ENCODE measurements at regions not wholly inside any gene's neighbourhood (a gene's known extent, or its start where the extent isn't known, plus 50 kb on each side); places are given as distances from the start of the nearest gene placed in this dataset.
A peak's percentile ranks its signal among the peaks of the same experiment; 100 is the strongest.

DNA sequence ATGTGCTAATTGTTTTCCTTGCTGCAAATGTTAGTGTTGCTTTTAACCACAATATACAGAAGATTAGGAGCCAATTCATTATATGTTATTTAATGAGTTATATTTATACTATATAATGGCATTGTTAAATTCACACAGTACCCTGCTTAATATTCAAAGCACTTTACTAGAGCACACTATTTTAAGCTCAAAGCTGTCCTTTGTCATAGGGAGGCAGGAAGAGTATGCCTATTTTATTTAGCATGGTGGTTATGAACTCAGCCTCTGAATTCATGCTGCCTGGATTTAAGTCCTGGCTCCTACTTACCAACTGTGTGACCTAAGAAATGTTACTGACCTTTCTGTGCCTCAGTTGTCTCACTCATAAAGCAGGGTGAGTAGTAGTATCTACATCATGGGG, 80.5 kb downstream of the FASTKD2 start:
- DNase-seq = no peak

DNA sequence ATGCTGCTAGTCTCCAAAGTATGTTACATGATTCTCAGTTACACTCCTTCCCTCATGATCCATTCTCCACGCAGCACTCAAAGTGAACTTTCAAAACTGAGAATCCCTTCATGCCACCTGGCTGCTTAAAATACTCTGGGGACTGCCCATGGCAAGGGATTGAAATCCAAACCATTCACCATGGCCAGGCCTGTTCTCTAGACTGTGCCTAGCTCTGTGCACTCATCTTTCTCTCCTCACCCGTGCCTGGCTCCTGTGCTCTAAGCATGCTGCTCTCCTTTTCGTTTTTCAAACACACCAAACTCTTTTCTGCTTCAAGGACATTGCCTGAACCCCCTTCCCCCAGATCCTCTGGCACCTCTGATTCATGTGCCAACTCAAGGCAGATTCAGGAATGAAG, 80.9 kb downstream of the FASTKD2 start:
- no peak for DNase-seq

DNA sequence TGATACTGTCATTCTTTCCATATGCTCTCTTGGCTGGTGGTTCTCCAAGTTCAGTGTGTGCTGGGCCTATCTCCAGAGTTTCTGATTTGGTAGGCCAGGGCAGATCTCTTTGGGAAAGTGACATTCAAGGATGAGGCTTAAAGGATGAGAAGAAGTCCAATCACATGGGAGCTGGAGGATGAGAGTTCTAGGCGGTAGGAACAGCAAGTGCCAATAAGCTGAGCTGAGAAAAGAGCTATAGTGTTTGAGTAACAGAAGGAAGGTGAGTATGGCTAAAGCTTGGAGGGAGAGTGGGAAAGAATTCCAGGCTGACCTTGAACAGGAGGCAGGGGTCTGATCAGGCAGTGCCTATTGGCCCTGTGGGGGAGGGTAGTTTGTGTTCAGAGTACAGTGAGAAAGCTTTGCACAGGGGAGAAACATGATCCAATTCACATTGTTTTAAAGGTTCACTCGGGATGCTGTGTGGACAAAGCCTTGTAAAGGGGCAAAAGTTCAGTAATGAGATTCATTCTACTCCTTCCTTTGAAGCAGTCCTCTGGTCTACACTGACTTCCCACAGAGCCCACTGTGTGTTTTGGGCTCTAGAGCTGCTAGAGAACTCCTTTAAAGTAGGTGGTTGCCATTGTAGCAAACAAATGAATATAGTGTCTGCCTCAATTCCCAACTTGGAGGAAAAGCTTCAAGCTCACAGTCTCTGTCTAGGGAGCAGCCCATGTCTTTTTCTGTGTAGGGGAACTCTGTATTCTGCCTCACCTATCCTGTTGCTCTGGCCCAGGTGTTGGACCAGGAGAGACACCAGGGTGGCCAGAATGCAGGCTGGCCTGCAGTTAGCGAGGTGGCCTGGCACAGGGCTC, 81.8 kb downstream of the FASTKD2 start:
- peak; percentile 77 for DNase-seq

DNA sequence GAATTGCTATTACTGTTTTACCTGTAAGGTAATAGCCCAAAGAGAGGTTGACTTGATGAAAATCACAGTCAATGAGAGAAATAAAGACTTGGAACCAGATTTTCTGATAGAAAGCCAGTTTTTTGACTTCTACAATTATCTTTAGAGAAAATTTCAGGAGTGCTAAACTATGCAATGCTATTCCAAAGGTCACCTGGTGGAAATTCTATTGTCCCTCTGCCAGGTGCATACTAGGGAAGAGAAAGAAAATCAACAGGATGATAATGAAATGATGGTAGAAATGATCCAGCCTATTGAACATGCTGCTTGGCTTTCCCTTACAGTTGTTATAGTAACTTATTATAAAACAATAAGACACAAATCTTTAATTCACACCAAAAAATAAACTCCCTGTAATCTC, 85.0 kb downstream of the FASTKD2 start:
- no peak for DNase-seq

DNA sequence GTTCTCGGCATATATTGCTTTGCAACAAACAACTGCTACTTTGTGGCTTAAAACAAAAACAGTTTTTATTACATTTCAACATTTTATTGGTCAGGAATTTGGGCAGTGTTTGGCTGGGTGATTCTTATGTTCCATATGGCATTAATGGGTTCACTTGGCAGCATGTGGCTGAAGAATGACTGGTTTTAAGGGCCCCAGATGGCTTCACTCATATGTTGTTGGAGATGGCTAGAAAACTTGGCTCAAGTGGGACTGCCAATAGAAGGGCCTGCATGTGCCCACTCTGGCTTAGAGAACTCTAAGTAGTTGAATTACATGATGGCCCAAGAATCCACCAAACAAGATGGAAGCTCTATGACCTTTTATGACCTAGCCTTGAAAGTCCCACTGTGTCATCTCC, 86.1 kb downstream of the FASTKD2 start:
- no peak for DNase-seq

DNA sequence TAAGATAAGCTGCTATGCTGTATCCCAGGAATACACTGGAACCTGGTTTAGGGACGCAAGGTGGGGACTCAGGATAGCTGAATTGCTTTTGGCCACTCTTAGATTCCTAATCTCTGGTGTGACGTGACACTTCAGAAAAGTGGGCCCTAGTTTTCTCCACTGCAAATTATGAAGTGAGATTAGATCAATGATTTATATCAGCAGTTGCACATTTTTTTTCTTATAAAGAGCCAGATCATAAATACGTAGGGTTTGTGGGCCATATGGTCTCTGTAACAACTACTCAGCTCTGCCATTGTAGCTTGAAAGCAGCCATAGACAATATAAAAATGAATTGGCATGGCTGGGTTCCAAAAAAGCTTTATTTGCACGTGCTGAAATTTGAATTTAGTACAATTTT, 85.4 kb upstream of the CPO start:
- DNase-seq = no peak

DNA sequence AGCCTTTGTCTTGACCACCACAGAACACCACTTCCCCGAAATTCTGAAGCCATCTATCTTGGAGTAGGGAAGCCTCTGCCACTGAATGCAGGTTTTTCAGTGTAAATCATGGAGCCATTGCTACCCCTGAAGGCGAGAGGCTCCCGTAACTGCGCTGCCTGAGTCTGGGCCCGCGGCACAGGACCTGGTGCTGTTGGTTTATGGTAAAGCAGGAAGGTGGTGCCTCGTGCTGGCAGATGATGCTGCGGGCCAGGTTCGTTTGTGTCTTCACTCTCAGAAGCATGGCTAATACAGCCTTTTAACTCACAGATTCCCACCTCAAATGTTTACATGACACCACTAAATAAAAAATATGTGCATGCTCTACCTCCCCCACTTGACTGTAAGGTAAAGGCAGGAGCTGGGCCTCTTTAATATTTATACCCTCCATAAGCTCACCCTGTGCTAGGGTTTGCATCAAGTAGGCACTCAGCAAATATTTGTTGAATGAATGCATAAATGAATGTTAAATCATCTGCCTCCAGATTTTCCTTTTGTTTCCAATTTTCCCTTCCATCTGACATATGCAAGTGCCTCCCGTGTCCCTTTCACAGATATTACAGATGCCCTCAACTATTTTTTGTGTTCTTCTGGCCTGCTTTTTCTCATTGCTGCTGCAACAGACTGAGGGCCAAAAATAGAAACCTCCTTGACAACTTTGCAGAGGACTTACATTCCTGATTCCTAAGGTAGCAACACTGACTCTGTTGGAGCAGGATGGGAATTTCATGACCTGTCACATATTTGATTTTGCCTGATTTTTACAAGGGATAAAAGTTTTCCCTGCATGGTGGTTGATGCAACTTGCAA, 83.5 kb upstream of the CPO start:
- peak; percentile 57 for DNase-seq

DNA sequence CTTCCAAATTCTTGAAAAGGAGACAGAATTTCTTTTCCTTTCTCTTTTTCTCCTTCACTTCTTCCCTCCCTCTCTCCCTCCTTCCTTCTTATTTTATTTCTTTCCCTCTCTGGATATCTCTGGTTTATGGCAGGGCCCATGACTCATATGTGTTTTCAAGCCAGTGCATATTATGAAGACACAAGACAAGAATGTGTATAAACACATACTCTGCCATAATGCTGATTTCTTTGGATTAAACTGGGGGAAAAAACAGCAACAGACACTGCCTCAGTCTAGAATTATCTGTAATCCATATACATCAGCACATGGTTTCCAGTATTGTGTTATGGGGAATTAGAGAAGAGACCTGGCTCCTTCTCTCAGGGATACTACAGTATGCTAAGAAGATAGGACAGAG, 82.8 kb upstream of the CPO start:
- DNase-seq = peak; percentile 80

DNA sequence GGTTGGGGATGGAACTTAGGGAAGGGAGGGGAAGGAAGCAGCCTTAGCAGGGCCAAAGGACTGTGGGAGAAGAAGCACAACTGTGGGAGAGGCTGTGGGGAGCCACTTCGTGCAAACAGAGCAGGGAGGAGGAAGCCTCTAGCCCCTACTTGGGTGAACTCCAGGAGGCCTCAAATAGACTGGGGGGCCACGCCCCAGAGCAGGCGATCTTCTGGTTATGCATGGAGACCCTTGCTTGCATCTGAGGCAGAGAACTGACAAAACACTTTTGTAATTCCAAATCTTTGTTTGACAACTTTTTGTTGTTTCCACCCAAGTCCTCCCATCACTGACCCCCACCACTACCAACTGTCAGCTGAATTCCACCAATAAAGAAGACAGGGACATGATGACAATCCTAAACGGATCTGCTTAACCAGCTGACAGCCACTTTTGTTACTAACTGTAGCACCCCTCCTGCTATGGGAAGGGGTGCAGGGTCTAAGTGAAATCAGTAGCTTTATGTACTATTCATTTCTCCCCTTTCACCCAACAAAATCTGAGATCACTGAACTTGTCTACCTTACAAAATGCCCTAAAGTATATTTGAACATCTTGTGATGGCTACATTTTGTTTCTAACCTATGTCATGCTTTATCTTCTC, 80.5 kb upstream of the CPO start:
- no peak for DNase-seq

DNA sequence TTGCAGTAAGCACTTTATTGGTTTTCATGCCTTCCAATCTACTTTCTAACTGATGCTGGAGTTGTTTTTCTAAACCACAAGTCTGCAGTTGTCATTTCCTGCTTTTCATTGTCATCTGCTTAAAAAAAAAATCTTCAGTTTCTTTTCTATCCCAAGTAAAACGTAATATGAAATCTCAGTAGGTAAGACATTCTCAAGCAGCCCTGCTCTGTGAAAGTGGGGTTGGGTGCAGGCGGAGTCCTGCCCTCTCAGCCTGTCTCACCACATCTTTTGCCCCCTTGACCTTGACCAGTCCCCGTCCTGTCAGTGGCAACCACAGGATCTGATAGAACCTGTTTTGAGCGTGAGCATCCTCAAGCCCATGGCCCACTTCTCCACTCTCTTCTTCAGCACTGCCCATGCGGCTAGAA, 80.0 kb upstream of the CPO start:
- no peak for DNase-seq

DNA sequence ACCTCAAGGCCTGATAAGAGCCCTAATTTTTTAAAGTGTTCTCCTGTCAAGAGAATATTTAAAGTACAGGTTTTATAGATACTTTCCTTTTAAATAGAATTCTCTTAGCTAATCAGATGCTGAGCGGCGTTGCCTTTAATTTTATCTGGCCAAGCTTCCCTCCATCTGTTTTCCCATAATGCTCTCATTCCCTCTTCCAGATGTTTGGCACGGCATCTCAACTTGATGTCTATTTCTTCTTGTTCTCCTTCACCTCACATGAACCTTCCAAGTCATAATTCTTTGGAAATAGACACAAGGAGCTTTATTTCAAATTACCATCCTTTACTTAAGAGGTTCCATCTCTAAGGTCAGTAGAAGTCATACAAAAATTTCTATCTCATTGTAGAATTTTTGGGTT, 76.1 kb upstream of the CPO start:
- peak; percentile 97 for DNase-seq

DNA sequence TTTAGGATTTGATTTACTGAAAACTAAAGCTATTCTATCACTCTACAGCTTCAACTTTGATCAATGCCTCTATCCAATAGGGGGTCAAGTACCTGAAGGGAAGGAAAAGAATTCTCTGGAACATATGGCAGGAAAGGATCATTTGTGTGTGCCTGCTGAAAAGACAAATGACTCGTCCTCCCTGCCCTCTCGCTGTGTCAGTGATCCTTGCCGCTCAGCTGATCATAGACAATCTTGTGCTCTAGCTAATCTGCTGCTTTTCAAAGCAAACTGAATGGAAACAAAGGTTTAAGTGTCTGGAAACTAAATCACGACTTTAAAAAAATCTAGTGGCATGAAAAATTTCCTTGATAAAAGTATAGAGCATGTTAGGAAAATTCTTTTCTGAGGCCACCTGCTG, 75.6 kb upstream of the CPO start:
- no peak for DNase-seq

DNA sequence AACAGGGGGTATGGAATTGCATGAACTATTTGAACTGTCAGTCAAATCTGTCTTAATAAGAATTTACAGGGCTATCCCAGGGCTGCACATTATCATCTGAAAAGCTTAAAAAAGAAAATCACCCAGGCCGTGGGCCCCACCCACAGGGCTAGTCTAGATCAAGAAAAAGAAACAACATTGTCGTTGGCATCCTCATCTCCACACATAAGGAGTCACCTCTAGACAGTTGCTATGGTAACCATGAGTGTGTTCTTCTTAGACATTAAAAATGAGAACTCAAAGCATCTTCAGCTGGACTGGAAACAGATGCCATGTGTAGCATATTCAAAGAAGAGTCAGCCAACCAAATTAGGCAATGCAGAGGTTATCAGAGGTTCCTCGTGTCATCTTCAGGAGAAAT, 72.3 kb upstream of the CPO start:
- DNase-seq = no peak

DNA sequence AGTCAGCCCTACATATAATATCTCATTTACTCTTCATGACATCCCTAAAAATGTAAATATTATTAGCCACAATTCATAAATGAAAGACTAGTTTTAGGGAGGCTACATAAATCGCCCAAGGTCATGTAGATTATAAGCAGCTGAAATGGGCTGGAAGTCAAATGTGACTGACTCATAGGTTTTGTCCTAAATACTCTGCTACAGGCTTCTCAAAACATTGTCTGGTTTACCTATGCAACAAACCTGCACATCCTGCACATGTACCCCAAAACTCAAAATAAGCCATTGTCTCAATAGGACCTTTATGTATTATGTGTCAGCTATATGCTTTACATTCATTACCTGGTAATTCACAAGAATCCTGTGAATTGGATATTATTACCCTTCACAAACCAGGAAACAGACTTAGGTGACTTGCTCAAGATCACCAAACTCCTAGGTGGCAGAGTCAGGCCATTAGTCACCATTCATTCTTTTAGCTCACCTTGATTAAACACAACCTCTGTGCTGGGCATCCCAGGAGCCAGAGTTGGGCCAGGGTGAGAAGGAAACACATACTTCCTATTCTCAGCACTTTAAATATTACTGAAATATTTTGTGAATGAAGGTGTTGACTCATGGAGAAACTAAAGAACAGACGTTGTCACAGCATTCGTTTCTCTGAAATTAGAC, 69.4 kb upstream of the CPO start:
- DNase-seq = no peak

DNA sequence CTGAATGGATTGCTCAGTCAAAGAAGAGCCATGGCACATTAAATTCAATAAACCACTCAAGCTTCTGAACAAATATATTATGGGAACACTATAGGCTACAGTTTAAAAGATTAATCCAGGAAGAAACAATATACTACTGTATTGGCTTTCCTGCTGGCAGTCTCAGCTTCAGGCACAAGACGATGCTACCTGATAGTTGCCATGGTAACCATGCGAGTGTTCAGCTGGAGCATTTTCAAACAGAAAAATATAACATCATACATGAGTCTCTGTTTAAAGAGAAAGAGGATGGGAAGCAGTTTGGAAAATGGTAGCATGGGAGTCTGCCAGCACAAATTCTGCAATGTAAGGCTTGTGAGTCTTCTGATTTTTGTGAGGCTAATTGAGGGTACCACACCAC, 65.9 kb upstream of the CPO start:
- no peak for DNase-seq

DNA sequence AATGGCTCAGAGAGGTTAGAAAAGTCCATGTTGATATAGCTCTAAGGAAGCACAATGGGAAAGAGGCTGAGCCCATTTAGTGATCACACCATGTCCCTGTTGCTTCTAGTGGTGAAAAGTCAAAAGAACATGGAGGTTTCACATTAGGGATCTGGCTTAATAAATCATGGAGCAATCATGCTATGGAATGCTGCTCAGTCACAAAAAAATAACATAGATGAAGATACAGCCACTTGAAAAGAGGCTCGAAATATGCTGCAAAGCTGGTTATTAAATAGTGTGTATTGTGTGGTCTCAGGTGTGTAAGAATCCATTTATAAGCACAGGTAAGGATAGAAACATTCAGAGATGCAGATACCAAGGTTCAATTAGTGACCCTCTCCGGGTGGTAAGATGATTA, 63.6 kb upstream of the CPO start:
- DNase-seq = no peak

DNA sequence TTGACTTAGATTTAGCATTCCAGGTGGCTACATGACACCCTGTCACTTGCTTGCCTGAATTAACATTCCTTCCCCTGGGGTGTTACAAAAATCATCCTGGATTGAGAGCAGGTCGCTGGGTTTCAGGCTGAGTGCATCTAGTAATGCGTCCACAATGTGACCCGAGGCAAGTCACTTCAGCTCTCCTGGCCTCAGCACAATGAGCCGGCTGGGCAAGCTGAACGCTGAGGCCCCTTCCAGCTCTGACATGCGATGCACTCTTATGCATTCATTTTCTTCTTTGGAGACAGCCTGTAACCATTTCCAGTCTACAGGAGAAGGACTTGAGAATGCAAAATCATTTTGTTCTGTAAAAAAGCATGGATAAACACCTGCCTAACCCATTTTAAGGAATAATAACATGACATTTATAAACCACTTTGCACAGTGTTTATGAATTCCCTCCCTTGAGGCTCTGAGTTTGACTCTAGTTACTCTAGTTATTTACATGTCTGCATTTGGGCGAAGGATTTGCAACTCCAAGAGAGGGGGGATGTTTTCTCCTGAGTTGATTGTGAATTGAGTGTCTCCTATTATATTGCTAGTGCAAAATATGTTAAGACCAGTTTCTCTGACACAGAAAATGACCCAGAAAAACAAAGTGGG, 63.0 kb upstream of the CPO start:
- no peak for DNase-seq

DNA sequence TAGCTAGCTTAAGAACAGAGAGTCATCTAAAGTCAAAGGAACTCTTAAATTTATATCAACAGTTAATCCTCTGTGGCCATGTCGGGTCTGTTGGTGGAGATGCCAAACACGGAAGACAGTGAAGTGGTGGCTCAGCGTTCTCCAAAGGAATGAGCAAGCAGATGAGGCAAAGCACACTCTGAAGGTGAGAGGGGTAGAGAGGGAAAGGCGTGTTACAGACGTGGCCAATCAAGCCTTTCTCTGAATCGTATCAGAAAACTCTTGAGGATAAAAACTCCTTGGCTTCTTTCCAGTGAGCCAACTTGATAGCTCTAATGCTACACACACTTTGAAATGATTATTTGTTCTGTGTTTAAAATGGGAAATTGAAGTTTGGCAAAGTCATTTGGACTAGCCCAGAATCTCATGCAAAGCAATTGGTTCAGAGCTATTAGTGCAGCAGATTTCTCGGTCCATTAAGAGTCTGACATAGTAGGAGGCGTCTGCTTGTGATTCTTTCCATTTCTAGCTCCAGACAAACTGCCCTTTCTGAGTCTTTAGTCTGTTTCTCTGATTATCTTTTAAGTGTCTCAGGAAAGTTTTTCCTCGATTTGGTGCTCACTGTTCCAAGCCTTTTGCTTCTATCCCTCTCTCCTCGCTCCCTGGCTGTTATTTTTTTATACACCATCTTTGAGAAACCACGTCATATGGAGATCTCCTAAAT, 57.5 kb upstream of the CPO start:
- DNase-seq = peak; percentile 75

DNA sequence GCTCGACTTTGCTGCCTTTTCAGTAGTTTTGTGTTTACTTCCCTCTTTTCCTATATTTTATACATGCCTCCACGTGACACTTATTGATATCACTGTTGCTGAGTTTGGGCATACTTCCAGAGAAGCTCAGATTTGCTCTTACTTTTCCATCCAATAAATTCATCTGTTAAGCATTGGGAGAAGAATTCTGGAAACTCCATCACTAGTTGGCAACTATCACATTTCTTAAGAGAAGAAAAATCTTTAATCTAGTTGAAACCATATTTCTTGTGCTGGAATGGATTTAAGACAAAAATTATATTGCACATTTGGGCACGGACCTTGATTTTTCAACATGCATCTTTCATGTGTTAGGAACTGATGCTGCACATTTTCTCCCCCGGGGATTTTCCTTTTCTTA, 52.6 kb upstream of the CPO start:
- DNase-seq = peak; percentile 91

DNA sequence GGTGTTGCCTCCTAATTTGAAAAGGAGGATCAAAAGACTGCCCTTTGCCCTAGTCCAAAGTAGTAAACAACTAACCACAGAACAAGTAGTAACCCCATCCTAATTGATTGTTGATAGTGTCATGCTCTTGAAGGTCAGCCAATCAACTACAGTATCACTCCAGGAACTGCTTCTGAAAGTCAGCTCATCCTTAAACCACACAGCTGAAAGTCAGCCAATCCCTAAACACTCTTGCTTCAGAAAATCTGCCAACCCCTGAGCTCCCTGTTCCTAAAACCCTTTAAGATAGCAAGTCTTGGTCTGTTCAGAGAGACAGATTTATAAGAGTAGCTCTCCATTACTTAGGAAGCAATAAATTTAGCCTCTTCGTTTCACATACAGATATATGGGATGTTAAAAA, 51.6 kb upstream of the CPO start:
- no peak for DNase-seq

Data from skin of body (tissue), 1 donor.